ENCODE measurements at regions not wholly inside any gene's neighbourhood (a gene's known extent, or its start where the extent isn't known, plus 50 kb on each side); places are given as distances from the start of the nearest gene placed in this dataset.

- ChIA-PET CTCF (no interaction called here), POLR2A (no interaction called here)
- TF ChIP-seq CTCF (IDR thresholded peaks at IDR 0.05) (no peak), EZH2 (IDR thresholded peaks at IDR 0.05; ENCODE audit: borderline replicate concordance, insufficient read depth, low read depth, low read length, poor library complexity, severe bottlenecking) (no peak)
- ATAC-seq (ENCODE audit: low read depth) (no peak), DNase-seq (no peak)
- Histone ChIP-seq H3K9ac (ENCODE audit: low read length) (no peak overlapping the region), H4K20me1 (ENCODE audit: control insufficient read depth, insufficient read depth, low read length, poor library complexity, severe bottlenecking) (no peaks in the 10 kb centered on the region), H3K4me3 (ENCODE audit: control extremely low read depth in 1 of 5, extremely low read depth in 1 of 5, insufficient read depth in 1 of 5, low read depth in 2 of 5, low read length in 4 of 5) (no peak overlapping the region), H3K79me2 (ENCODE audit: control insufficient read depth, insufficient read depth, low read length) (no peaks in the 10 kb centered on the region), H2AFZ (ENCODE audit: insufficient read depth, low read depth, low read length, poor library complexity, severe bottlenecking) (no peak overlapping the region), H3K27ac (ENCODE audit: low read length in 2 of 2) (no peak overlapping the region), H3K9me3 (ENCODE audit: control extremely low read depth in 1 of 3, control insufficient read depth in 2 of 3, insufficient read depth in 1 of 3, low read length in 2 of 3) (no peaks in the 10 kb centered on the region), H3K4me2 (replicated peaks; ENCODE audit: low read depth, low read length, poor library complexity, severe bottlenecking) (no peak overlapping the region), H3K4me1 (ENCODE audit: control insufficient read depth in 2 of 2, insufficient read depth in 2 of 2, low read length in 2 of 2) (no peaks in the 10 kb centered on the region), H3K27me3 (replicated peaks in 1 of 4; ENCODE audit: control extremely low read depth in 1 of 4, control insufficient read depth in 3 of 4, insufficient read depth in 4 of 4, low read length in 3 of 4) (no peaks in the 10 kb centered on the region), H3K36me3 (replicated peaks in 1 of 2; ENCODE audit: control extremely low read depth in 1 of 2, control insufficient read depth in 1 of 2, extremely low read depth in 1 of 2, insufficient read depth in 2 of 2, low read length in 1 of 2) (no peaks in the 10 kb centered on the region)
- Mint-ChIP-seq H3K27me3 (peaks cover 20% of the 10 kb centered on the region), H3K4me3 (no peak overlapping the region), H3K4me1 (no peaks in the 10 kb centered on the region), H3K27ac (no peak overlapping the region), H3K9me3 (ENCODE audit: insufficient read depth) (no peaks in the 10 kb centered on the region)
- intact Hi-C loops (cut with micrococcal nuclease), result no loop called here
- 100% methylated on average over 1 of the region's 3 CpGs for WGBS (ENCODE audit: insufficient coverage)
These were observed 110.7 kb upstream of the ADGRF1 start for GRCh38 chr6:47152666-47153403.

- POLR2A ChIA-PET, result no interaction called here
- H3K9ac ChIP-seq (ENCODE audit: low read length), result no peak overlapping the region
These were observed 109.2 kb upstream of the ADGRF1 start for GRCh38 chr6:47151232-47151898.

More at GRCh38 chr6:47151232-47151898, 109.2 kb upstream of the ADGRF1 start:
- Histone ChIP-seq H3K4me3 (ENCODE audit: control extremely low read depth in 1 of 5, extremely low read depth in 1 of 5, insufficient read depth in 1 of 5, low read depth in 2 of 5, low read length in 4 of 5) (no peak overlapping the region), H3K4me2 (replicated peaks; ENCODE audit: low read depth, low read length, poor library complexity, severe bottlenecking) (no peak overlapping the region), H3K4me1 (ENCODE audit: control insufficient read depth in 2 of 2, insufficient read depth in 2 of 2, low read length in 2 of 2) (no peaks in the 10 kb centered on the region), H4K20me1 (ENCODE audit: control insufficient read depth, insufficient read depth, low read length, poor library complexity, severe bottlenecking) (no peaks in the 10 kb centered on the region), H3K9me3 (ENCODE audit: control extremely low read depth in 1 of 3, control insufficient read depth in 2 of 3, insufficient read depth in 1 of 3, low read length in 2 of 3) (no peaks in the 10 kb centered on the region), H3K79me2 (ENCODE audit: control insufficient read depth, insufficient read depth, low read length) (no peaks in the 10 kb centered on the region), H3K27me3 (replicated peaks in 1 of 4; ENCODE audit: control extremely low read depth in 1 of 4, control insufficient read depth in 3 of 4, insufficient read depth in 4 of 4, low read length in 3 of 4) (no peaks in the 10 kb centered on the region), H3K36me3 (replicated peaks in 1 of 2; ENCODE audit: control extremely low read depth in 1 of 2, control insufficient read depth in 1 of 2, extremely low read depth in 1 of 2, insufficient read depth in 2 of 2, low read length in 1 of 2) (no peaks in the 10 kb centered on the region), H3K27ac (ENCODE audit: low read length in 2 of 2) (no peak overlapping the region), H2AFZ (ENCODE audit: insufficient read depth, low read depth, low read length, poor library complexity, severe bottlenecking) (no peak overlapping the region)
- WGBS (ENCODE audit: insufficient coverage), result 94% methylated on average over 5 of the region's 8 CpGs
- no peak overlapping the region for H3K4me3 Mint-ChIP-seq
- intact Hi-C loops (cut with micrococcal nuclease), result no loop called here
- no peak overlapping the region for H3K27ac Mint-ChIP-seq
- TF ChIP-seq CTCF (IDR thresholded peaks at IDR 0.05) (no peak), EZH2 (IDR thresholded peaks at IDR 0.05; ENCODE audit: borderline replicate concordance, insufficient read depth, low read depth, low read length, poor library complexity, severe bottlenecking) (no peak)
- no peak for DNase-seq
- H3K9me3 Mint-ChIP-seq (ENCODE audit: insufficient read depth), result no peaks in the 10 kb centered on the region
- H3K27me3 Mint-ChIP-seq, result peaks cover 24% of the 10 kb centered on the region
- ATAC-seq (ENCODE audit: low read depth), result no peak
- no peaks in the 10 kb centered on the region for H3K4me1 Mint-ChIP-seq
- CTCF ChIA-PET, result no interaction called here

Data from B cell (primary cell).